ENCODE measurements at regions not wholly inside any gene's neighbourhood (a gene's known extent, or its start where the extent isn't known, plus 50 kb on each side); places are given as distances from the start of the nearest gene placed in this dataset.

DNA sequence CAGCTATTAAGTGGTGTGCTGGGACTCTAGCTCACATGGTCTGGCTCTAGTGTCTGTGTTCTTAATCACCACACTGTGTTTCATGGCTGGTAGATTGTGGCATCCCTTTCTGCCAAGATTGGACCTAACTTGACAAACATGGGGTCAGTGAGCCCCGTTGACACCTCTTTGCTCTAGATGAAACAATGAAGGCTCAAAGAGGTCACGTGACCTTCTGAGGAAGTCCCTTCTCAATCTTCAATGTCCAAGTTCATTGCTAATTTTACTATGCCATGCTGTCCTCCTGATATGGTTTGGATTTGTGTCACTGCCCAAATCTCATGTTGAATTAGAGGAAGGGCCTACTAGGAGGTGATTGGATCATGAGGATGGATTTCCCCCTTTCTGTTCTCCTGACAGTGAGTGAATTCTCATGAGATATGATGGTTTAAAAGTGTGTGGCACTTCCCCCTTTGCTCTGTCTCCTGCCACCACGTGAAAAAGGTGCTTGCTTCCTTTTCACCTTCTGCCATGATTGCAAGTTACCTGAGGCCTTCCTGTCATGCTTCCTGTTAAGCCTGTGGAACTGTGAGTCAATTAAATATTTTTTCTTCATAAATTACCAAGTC lies 177.8 kb upstream of the MYLIP start:
- intact Hi-C loops (cut with micrococcal nuclease; ENCODE audit: unreplicated experiment), result loop anchor here (5.0 kb wide), 2 partner anchors 91 to 181 kb away; no protein-coding TSS in a partner anchor
- TF ChIP-seq, protein P1, sequence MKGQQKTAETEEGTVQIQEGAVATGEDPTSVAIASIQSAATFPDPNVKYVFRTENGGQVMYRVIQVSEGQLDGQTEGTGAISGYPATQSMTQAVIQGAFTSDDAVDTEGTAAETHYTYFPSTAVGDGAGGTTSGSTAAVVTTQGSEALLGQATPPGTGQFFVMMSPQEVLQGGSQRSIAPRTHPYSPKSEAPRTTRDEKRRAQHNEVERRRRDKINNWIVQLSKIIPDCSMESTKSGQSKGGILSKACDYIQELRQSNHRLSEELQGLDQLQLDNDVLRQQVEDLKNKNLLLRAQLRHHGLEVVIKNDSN (IDR thresholded peaks at IDR 0.05; ENCODE audit: borderline replicate concordance, extremely low read length, insufficient read depth, low read depth, low read length), result peak; percentile 27
- no peak for TF ChIP-seq SUPT20H (IDR thresholded peaks at IDR 0.05; ENCODE audit: borderline replicate concordance, control insufficient read depth, low read depth, low read length)
- TF ChIP-seq GABPA (IDR thresholded peaks at IDR 0.05; ENCODE audit: low read depth), result no peak
- TF ChIP-seq BRCA1 (IDR thresholded peaks at IDR 0.05; ENCODE audit: low read depth, low read length), result no peak
- peak; percentile 98 for TF ChIP-seq RAD51 (IDR thresholded peaks at IDR 0.05)
- TF ChIP-seq JUNB (IDR thresholded peaks at IDR 0.05), result no peak
- TF ChIP-seq, protein P2, sequence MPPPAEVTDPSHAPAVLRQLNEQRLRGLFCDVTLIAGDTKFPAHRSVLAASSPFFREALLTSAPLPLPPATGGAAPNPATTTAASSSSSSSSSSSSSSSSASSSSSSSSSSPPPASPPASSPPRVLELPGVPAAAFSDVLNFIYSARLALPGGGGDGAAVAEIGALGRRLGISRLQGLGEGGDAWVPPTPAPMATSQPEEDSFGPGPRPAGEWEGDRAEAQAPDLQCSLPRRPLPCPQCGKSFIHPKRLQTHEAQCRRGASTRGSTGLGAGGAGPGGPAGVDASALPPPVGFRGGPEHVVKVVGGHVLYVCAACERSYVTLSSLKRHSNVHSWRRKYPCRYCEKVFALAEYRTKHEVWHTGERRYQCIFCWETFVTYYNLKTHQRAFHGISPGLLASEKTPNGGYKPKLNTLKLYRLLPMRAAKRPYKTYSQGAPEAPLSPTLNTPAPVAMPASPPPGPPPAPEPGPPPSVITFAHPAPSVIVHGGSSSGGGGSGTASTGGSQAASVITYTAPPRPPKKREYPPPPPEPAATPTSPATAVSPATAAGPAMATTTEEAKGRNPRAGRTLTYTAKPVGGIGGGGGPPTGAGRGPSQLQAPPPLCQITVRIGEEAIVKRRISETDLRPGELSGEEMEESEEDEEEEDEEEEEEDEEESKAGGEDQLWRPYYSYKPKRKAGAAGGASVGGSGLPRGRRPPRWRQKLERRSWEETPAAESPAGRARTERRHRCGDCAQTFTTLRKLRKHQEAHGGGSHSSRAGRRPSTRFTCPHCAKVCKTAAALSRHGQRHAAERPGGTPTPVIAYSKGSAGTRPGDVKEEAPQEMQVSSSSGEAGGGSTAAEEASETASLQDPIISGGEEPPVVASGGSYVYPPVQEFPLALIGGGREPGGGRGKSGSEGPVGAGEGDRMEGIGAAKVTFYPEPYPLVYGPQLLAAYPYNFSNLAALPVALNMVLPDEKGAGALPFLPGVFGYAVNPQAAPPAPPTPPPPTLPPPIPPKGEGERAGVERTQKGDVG (CRISPR knock-in tag; IDR thresholded peaks at IDR 0.05), result 0 out of 2 replicates have a peak, but pooled peaks have one; percentile 73
- peak; percentile 61; the same call in 1 of the 2 replicates for TF ChIP-seq SPI1 (IDR thresholded peaks at IDR 0.05; ENCODE audit: borderline replicate concordance, insufficient read depth, low read depth, low read length)
- TF ChIP-seq, protein P3, sequence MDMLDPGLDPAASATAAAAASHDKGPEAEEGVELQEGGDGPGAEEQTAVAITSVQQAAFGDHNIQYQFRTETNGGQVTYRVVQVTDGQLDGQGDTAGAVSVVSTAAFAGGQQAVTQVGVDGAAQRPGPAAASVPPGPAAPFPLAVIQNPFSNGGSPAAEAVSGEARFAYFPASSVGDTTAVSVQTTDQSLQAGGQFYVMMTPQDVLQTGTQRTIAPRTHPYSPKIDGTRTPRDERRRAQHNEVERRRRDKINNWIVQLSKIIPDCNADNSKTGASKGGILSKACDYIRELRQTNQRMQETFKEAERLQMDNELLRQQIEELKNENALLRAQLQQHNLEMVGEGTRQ (IDR thresholded peaks at IDR 0.05; ENCODE audit: borderline replicate concordance, low read depth, low read length), result peak; percentile 27; the same call in 1 of the 2 replicates
- no peak for TF ChIP-seq PAX5 (IDR thresholded peaks at IDR 0.05; ENCODE audit: borderline replicate concordance, low read depth, low read length)
- TF ChIP-seq TARDBP (IDR thresholded peaks at IDR 0.05; ENCODE audit: borderline replicate concordance), result no peak
- peak; percentile 67 for TF ChIP-seq MEF2B (IDR thresholded peaks at IDR 0.05; ENCODE audit: partially characterized antibody, poor library complexity, severe bottlenecking)
- TF ChIP-seq IKZF2 (IDR thresholded peaks at IDR 0.05), result 0 out of 4 replicates have a peak, but pooled peaks of 1 of the 2 experiments have one; percentile 20
- no peak for TF ChIP-seq IRF4 (IDR thresholded peaks at IDR 0.05; ENCODE audit: low read depth, low read length)
- TF ChIP-seq BHLHE40 (IDR thresholded peaks at IDR 0.05; ENCODE audit: borderline replicate concordance in 1 of 2, low read depth in 2 of 2, low read length in 1 of 2), result peak in 1 of 2 experiments; percentile 84; a peak in 2 of 4 replicates
- TF ChIP-seq ZZZ3 (IDR thresholded peaks at IDR 0.05; ENCODE audit: control insufficient read depth, insufficient read length, low read depth), result no peak

More for the DNA sequence above, 177.8 kb upstream of the MYLIP start:
- peaks cover 23% of the 10 kb centered on the region for H3K4me1 ChIP-seq (ENCODE audit: control insufficient read depth, insufficient read depth, low read length)
- ATAC-seq (peak; percentile 19), FAIRE-seq (no peak), DNase-seq (ENCODE audit: low read depth, low spot score) (no peak)
- H3K4me2 ChIP-seq (ENCODE audit: control insufficient read depth, insufficient read depth), result no peak overlapping the region
- no TSS peak for BruUV-seq (replicated peaks)
- H3K36me3 ChIP-seq (ENCODE audit: control insufficient read depth in 2 of 2, insufficient read depth in 2 of 2, low read length in 1 of 2), result no peaks in the 10 kb centered on the region
- H2AFZ ChIP-seq (ENCODE audit: control insufficient read depth, low read depth, low read length), result no peak overlapping the region
- H4K20me1 ChIP-seq (ENCODE audit: control insufficient read depth, insufficient read depth), result no peaks in the 10 kb centered on the region
- no peaks in the 10 kb centered on the region for H3K79me2 ChIP-seq (ENCODE audit: control insufficient read depth, insufficient read depth, low read length)
- H3K9ac ChIP-seq (ENCODE audit: control insufficient read depth, insufficient read depth, low read length), result no peak overlapping the region
- no peaks in the 10 kb centered on the region for H3K9me3 ChIP-seq (replicated peaks; ENCODE audit: control insufficient read depth, insufficient read depth, low read length)
- RAD21 ChIA-PET (ENCODE audit: unreplicated experiment), result interaction anchor here (1.2 to 9.8 kb wide), 5 partner anchors 15 to 255 kb away, joined by 3 to 60 read pairs (median 6); no protein-coding TSS in a partner anchor
- POLR2A ChIA-PET, result interaction anchor here (1.6 kb wide), 1 partner anchor 56 kb away, joined by 3 read pairs; no protein-coding TSS in a partner anchor
- CTCF ChIA-PET, result interaction anchor here (0.9 to 1.1 kb wide), 5 partner anchors 49 to 256 kb away, joined by 3 to 4 read pairs (median 3); partner anchors contain the start of gene MYLIP
- SMC1A ChIA-PET (ENCODE audit: uncharacterized antibody, unreplicated experiment), result interaction anchor here (0.7 to 8.1 kb wide), 18 partner anchors 10 to 260 kb away, joined by 3 to 88 read pairs (median 4); no protein-coding TSS in a partner anchor
- H3K4me3 ChIP-seq, result no peak overlapping the region
- H3K27ac ChIP-seq (ENCODE audit: control insufficient read depth, insufficient read depth), result no peak overlapping the region
- H3K27me3 ChIP-seq (replicated peaks in 1 of 2; ENCODE audit: control insufficient read depth in 2 of 2, insufficient read depth in 2 of 2, low read length in 1 of 2), result no peaks in the 10 kb centered on the region
- 17% methylated on average over 3 of the region's 3 CpGs for WGBS (ENCODE audit: insufficient coverage, insufficient replicate concordance, low lambda C conversion rate, missing lambda C conversion rate)
- in situ Hi-C loops (cut with MboI), result no loop called here

Data from GM12878 (cell line).